ENCODE measurements at regions not wholly inside any gene's neighbourhood (a gene's known extent, or its start where the extent isn't known, plus 50 kb on each side); places are given as distances from the start of the nearest gene placed in this dataset.

GRCh38 chr3:17995769-17996168 is 253.3 kb upstream of the TBC1D5 start:
- TF ChIP-seq CTCF (IDR thresholded peaks at IDR 0.05) (no peak), EZH2 (IDR thresholded peaks at IDR 0.05; ENCODE audit: borderline replicate concordance, insufficient read depth, low read depth, low read length, poor library complexity, severe bottlenecking) (no peak)

All from B cell (primary cell).